ENCODE measurements at regions not wholly inside any gene's neighbourhood (a gene's known extent, or its start where the extent isn't known, plus 50 kb on each side); places are given as distances from the start of the nearest gene placed in this dataset.

DNA sequence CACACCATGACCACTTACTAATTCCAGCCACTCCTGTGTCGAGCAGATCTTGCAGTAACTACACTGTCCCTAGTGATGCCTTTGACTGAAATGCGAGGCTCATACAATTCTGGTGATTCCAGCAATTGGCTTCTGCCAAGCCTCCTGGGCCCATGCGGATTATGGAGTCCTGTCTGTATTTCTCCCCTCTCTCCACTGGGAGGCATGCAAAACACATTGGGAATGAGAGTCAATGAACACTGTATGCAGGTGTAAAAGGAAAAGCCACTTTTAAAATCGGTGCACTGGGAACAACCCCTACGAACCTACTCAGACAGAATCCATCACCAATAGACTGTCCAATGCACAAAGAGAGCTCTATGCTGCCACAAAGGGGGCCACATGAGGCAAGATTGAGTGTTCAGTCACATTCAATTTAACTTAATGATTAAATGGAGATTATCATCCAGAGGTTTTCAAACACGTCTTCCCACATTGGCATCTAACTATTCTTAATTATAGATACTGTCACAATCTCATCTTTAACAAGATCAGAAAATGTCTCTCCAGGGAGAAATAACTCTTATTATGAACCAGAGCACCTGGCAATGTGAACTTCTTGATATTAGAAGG lies 550.6 kb downstream of the GLRX3 start:
- TF ChIP-seq, protein P1, sequence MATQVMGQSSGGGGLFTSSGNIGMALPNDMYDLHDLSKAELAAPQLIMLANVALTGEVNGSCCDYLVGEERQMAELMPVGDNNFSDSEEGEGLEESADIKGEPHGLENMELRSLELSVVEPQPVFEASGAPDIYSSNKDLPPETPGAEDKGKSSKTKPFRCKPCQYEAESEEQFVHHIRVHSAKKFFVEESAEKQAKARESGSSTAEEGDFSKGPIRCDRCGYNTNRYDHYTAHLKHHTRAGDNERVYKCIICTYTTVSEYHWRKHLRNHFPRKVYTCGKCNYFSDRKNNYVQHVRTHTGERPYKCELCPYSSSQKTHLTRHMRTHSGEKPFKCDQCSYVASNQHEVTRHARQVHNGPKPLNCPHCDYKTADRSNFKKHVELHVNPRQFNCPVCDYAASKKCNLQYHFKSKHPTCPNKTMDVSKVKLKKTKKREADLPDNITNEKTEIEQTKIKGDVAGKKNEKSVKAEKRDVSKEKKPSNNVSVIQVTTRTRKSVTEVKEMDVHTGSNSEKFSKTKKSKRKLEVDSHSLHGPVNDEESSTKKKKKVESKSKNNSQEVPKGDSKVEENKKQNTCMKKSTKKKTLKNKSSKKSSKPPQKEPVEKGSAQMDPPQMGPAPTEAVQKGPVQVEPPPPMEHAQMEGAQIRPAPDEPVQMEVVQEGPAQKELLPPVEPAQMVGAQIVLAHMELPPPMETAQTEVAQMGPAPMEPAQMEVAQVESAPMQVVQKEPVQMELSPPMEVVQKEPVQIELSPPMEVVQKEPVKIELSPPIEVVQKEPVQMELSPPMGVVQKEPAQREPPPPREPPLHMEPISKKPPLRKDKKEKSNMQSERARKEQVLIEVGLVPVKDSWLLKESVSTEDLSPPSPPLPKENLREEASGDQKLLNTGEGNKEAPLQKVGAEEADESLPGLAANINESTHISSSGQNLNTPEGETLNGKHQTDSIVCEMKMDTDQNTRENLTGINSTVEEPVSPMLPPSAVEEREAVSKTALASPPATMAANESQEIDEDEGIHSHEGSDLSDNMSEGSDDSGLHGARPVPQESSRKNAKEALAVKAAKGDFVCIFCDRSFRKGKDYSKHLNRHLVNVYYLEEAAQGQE (IDR thresholded peaks at IDR 0.05; ENCODE audit: insufficient read depth in 1 of 2, low read depth in 2 of 2, low read length in 1 of 2): no peak
- TF ChIP-seq, protein P2, sequence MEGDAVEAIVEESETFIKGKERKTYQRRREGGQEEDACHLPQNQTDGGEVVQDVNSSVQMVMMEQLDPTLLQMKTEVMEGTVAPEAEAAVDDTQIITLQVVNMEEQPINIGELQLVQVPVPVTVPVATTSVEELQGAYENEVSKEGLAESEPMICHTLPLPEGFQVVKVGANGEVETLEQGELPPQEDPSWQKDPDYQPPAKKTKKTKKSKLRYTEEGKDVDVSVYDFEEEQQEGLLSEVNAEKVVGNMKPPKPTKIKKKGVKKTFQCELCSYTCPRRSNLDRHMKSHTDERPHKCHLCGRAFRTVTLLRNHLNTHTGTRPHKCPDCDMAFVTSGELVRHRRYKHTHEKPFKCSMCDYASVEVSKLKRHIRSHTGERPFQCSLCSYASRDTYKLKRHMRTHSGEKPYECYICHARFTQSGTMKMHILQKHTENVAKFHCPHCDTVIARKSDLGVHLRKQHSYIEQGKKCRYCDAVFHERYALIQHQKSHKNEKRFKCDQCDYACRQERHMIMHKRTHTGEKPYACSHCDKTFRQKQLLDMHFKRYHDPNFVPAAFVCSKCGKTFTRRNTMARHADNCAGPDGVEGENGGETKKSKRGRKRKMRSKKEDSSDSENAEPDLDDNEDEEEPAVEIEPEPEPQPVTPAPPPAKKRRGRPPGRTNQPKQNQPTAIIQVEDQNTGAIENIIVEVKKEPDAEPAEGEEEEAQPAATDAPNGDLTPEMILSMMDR (IDR thresholded peaks at IDR 0.05): peak; percentile 81
- TF ChIP-seq POLR2AphosphoS5 (IDR thresholded peaks at IDR 0.05; ENCODE audit: low read depth, low read length): no peak
- TF ChIP-seq SIN3A (IDR thresholded peaks at IDR 0.05; ENCODE audit: borderline replicate concordance, insufficient read depth, low read depth, low read length): no peak
- no peak for TF ChIP-seq TCF7L2 (IDR thresholded peaks at IDR 0.05; ENCODE audit: low read depth, low read length)
